ENCODE measurements at regions not wholly inside any gene's neighbourhood (a gene's known extent, or its start where the extent isn't known, plus 50 kb on each side); places are given as distances from the start of the nearest gene placed in this dataset.

DNA sequence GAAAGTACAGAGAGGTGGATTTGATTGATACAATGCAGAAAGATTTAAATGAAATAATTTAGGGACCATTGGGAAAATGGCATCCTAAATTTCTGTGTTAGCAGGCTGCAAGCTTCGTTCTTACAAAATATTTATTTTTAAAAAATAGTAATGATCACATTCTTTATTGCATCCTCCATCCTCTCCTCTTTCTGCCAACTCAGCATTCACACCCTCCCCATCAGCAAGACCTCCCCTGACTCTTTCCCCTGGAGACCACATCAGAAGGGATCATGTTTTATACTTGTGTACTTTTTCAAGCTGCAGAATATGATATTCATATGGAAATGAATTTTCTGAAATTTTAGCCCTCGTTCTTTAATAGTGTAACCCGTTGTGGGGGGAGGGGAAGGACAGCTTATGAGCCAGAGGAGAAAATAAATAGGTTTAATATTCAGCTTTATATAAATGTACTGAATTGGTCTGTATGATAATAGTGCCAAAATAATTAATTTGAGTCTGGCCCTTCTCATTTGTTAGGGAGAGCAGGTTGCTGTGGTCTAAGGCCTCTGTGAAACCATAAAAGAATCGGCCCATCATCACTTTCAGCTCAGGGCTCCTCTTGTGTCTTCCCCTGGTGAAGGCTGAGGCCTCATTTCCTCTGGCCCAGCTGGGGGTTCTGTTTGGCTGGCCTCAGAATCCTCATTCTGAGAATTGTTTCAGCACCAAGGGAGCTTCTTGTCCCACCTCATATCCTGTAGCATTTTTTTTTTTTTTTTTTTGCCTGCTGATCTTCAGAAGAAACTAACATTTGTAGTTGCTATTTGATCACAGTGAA, 330.8 kb downstream of the TXNL1 start:
- H3K4me3 ChIP-seq (ENCODE audit: low read depth, low read length), result no peak overlapping the region
- no peaks in the 10 kb centered on the region for H3K36me3 ChIP-seq (ENCODE audit: control insufficient read depth, insufficient read depth, low read length)
- DNase-seq (ENCODE audit: low read depth) (no peak), FAIRE-seq (no peak)
- no peak for TF ChIP-seq CTCF (IDR thresholded peaks at IDR 0.05; ENCODE audit: insufficient read depth, low read length, severe bottlenecking)
- no peaks in the 10 kb centered on the region for H3K27me3 ChIP-seq (ENCODE audit: control insufficient read depth, insufficient read depth, low read length)

DNA sequence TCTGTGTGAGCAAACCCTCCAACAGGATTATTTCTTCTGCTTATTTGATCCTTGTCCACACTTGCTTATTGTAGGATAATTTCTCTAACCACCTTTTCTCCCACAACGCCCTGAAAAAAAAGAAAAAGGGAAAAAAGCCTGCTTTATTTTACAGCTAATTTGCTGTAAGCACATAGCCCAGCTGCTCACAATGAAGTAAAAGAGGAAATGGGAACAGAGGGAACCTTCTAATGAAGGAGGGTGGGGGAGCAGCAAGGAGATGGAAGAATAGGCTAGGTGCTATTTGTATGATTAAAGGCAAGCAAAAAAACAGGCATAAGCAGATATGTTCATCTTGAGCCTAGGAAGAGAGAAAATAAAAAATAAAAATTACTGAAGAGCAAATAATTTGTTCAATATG, 331.6 kb downstream of the TXNL1 start:
- Histone ChIP-seq H3K36me3 (ENCODE audit: control insufficient read depth, insufficient read depth, low read length) (no peaks in the 10 kb centered on the region), H3K4me3 (ENCODE audit: low read depth, low read length) (no peak overlapping the region), H3K27me3 (ENCODE audit: control insufficient read depth, insufficient read depth, low read length) (no peaks in the 10 kb centered on the region)
- FAIRE-seq (no peak), DNase-seq (ENCODE audit: low read depth) (no peak)
- no peak for TF ChIP-seq CTCF (IDR thresholded peaks at IDR 0.05; ENCODE audit: insufficient read depth, low read length, severe bottlenecking)

GRCh38 chr18:56305583-56305982, 332.8 kb downstream of the TXNL1 start:
- DNase-seq (ENCODE audit: low read depth) (peak; percentile 4), FAIRE-seq (no peak)
- H3K27me3 ChIP-seq (ENCODE audit: control insufficient read depth, insufficient read depth, low read length), result no peaks in the 10 kb centered on the region

DNA sequence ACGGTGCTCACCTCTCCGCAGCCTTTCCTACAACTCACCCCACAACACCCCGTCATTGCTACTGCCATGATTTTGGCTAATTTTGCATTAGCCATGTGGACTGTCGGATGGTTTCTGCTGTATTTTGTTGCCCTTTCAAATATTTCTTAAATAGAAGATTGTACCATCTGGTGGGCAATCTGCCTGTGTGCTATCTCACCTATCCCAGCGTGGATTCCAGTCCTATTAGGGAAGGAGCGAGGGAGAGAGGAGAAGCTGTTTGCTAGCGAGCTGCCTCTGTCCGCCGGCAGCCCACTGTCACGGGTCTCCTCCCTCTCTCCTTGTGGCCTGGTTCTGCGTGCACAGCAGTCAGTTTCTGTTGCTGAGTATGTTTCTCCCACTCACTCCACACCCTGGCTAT, 336.2 kb downstream of the TXNL1 start:
- Histone ChIP-seq H3K36me3 (ENCODE audit: control insufficient read depth, insufficient read depth, low read length) (no peaks in the 10 kb centered on the region), H3K4me3 (ENCODE audit: low read depth, low read length) (no peak overlapping the region), H3K27me3 (ENCODE audit: control insufficient read depth, insufficient read depth, low read length) (no peaks in the 10 kb centered on the region)
- no peak for FAIRE-seq
- no peak for TF ChIP-seq CTCF (IDR thresholded peaks at IDR 0.05; ENCODE audit: insufficient read depth, low read length, severe bottlenecking)
- DNase-seq (ENCODE audit: low read depth), result no peak

More at GRCh38 chr18:56305583-56305982, 332.8 kb downstream of the TXNL1 start:
- Histone ChIP-seq H3K36me3 (ENCODE audit: control insufficient read depth, insufficient read depth, low read length) (no peaks in the 10 kb centered on the region), H3K4me3 (ENCODE audit: low read depth, low read length) (no peak overlapping the region)
- no peak for TF ChIP-seq CTCF (IDR thresholded peaks at IDR 0.05; ENCODE audit: insufficient read depth, low read length, severe bottlenecking)

DNA sequence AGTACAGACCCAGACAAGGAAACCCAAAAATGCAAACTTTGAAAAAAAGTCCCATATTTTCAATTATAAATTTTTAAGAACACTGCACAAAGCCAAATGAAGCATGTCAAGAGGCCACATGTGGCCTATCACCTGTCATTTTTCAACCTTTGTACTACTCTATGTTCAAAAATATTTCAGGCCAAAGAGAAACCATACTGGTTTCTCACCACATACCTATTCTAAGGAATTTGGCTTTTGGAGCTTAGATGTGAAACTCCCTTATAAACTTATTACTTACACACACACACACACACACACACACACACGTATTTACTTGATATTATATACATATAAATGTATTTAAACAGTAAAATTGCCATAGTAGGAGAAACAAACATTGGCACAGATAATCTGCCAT, 338.7 kb downstream of the TXNL1 start:
- Histone ChIP-seq H3K4me3 (ENCODE audit: low read depth, low read length) (no peak overlapping the region), H3K36me3 (ENCODE audit: control insufficient read depth, insufficient read depth, low read length) (no peaks in the 10 kb centered on the region), H3K27me3 (ENCODE audit: control insufficient read depth, insufficient read depth, low read length) (no peaks in the 10 kb centered on the region)
- no peak for TF ChIP-seq CTCF (IDR thresholded peaks at IDR 0.05; ENCODE audit: insufficient read depth, low read length, severe bottlenecking)
- FAIRE-seq (no peak), DNase-seq (ENCODE audit: low read depth) (no peak)

GRCh38 chr18:56298935-56299334, 339.5 kb downstream of the TXNL1 start:
- FAIRE-seq (no peak), DNase-seq (ENCODE audit: low read depth) (peak; percentile 91)
- TF ChIP-seq CTCF (IDR thresholded peaks at IDR 0.05; ENCODE audit: insufficient read depth, low read length, severe bottlenecking), result peak; percentile 51
- Histone ChIP-seq H3K36me3 (ENCODE audit: control insufficient read depth, insufficient read depth, low read length) (no peaks in the 10 kb centered on the region), H3K27me3 (ENCODE audit: control insufficient read depth, insufficient read depth, low read length) (no peaks in the 10 kb centered on the region), H3K4me3 (ENCODE audit: low read depth, low read length) (no peak overlapping the region)

Measured in bronchial epithelial cell (primary cell).